MM.1S (cell line): ENCODE measurements at regions not wholly inside any gene's neighbourhood (a gene's known extent, or its start where the extent isn't known, plus 50 kb on each side); places are given as distances from the start of the nearest gene placed in this dataset.

Experiments
- DNase-seq: peaks from one replicate; pipeline ENCODE4 v3.0.0-alpha.2; 2015
- H2AFZ ChIP-seq: fragments of 300-600 bp; sonication (generic); 2 replicates; pipeline ENCODE4 v1.6.0; 2016; ENCODE audit warnings: antibody characterized with exemption, low read length
- H3F3A ChIP-seq: fragments of 300-600 bp; sonication (generic); 2 replicates; pipeline ENCODE4 v1.6.1; 2016; ENCODE audit warnings: mild to moderate bottlenecking, antibody characterized with exemption, low read length, moderate library complexity, mixed read lengths; ENCODE audit not compliant: insufficient read depth
- H3K27ac ChIP-seq: fragments of 300-600 bp; sonication (generic); 2 replicates; pipeline ENCODE4 v1.5.1; 2016; ENCODE audit warnings: mild to moderate bottlenecking, low read length
- H3K27me3 ChIP-seq: fragments of 300-600 bp; sonication (generic); replicated peaks from 2 replicates; pipeline ENCODE4 v1.6.0; 2016; ENCODE audit warnings: low read length; ENCODE audit not compliant: insufficient read depth
- H3K36me3 ChIP-seq: fragments of 300-600 bp; sonication (generic); replicated peaks from 2 replicates; pipeline ENCODE4 v1.6.1; 2016; ENCODE audit warnings: mild to moderate bottlenecking, low read length, mixed read lengths; ENCODE audit not compliant: insufficient read depth
- H3K4me1 ChIP-seq: fragments of 300-600 bp; sonication (generic); 2 replicates; pipeline ENCODE4 v1.6.1; 2016; ENCODE audit warnings: low read length, mixed read lengths
- H3K4me2 ChIP-seq: fragments of 300-600 bp; sonication (generic); 2 replicates; pipeline ENCODE4 v1.6.0; 2016; ENCODE audit warnings: low read depth, low read length
- H3K4me3 ChIP-seq: fragments of 300-600 bp; sonication (generic); 2 replicates; pipeline ENCODE4 v1.5.1; 2016; ENCODE audit warnings: low read length, mixed read lengths
- H3K79me2 ChIP-seq: fragments of 300-600 bp; sonication (generic); 2 replicates; pipeline ENCODE4 v1.6.1; 2016; ENCODE audit warnings: mixed run types, low read length, mixed read lengths
- H3K9ac ChIP-seq: fragments of 300-600 bp; sonication (generic); 2 replicates; pipeline ENCODE4 v1.6.1; 2016; ENCODE audit warnings: low read length, mixed read lengths
- H3K9me2 ChIP-seq: fragments of 300-600 bp; sonication (generic); replicated peaks from 2 replicates; pipeline ENCODE4 v1.6.1; 2016; ENCODE audit warnings: mild to moderate bottlenecking, low read length, mixed read lengths; ENCODE audit not compliant: insufficient read depth
- H3K9me3 ChIP-seq: fragments of 300-600 bp; sonication (generic); replicated peaks from 2 replicates; pipeline ENCODE4 v1.6.1; 2016; ENCODE audit warnings: mild to moderate bottlenecking, low read length, mixed read lengths; ENCODE audit not compliant: insufficient read depth
- H4K20me1 ChIP-seq: fragments of 300-600 bp; sonication (generic); 2 replicates; pipeline ENCODE4 v1.6.1; 2016; ENCODE audit warnings: mild to moderate bottlenecking, low read length, moderate library complexity, mixed read lengths; ENCODE audit not compliant: insufficient read depth
- EZH2 ChIP-seq: fragments of 300-600 bp; sonication (generic); optimal IDR thresholded peaks from 2 replicates; pipeline ENCODE3; 2017; ENCODE audit warnings: low read depth, mild to moderate bottlenecking, antibody characterized with exemption, low read length, mixed read lengths
- EZH2phosphoT487 ChIP-seq: fragments of 300-600 bp; sonication (generic); IDR thresholded peaks from 2 replicates; pipeline ENCODE4 v1.6.1; 2018; ENCODE audit warnings: antibody characterized with exemption, low read length
- TF ChIP-seq, protein P1 (sequence below): fragments of 300-600 bp; sonication (generic); IDR thresholded peaks from 2 replicates; pipeline ENCODE4 v1.5.1; 2016; ENCODE audit warnings: antibody characterized with exemption, low read length, mixed read lengths

DNA sequence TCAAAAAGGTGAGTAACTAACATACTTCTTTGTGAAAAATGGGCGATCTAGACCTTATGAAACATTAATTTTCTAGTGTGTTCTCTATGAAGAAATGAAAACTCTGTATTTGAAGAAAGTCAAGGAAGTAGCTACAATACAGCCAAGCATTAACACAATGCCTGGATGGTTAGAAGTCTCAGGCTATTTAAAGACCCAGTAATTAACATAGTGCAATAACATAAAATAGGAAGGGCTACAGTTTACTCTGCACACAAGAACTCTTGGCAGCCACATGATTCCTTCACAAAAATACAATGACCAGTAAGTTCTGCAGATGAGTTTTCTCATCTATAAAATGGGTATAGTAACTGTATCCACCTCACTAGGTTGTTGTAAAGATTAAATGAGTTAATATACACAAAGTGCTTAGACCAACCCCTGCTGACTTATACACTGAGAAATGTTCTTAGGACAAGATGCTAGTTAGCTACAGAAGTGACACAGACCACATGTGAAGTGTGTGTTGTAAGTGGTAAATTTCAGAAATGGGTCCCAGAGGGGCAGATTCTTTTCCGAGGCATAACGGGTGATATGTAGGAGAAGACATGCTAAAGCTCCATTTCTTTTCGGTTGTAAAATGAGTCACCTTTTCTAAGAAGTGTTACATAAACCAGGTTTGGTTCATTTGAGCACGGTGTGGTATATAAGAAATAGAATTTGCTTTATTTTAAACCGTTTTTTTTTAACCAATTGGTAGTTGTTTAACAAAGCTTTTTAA, 61.8 kb downstream of the CXCR4 start:
- H3K9me3 ChIP-seq = no peaks in the 10 kb centered on the region
- no peak overlapping the region for H3K4me3 ChIP-seq
- no peak overlapping the region for H2AFZ ChIP-seq
- peak overlapping the region; percentile 77 for H3K4me2 ChIP-seq
- no peak for DNase-seq
- H3K36me3 ChIP-seq = no peaks in the 10 kb centered on the region
- H3K9me2 ChIP-seq = no peaks in the 10 kb centered on the region
- H3K27me3 ChIP-seq = no peaks in the 10 kb centered on the region
- H3K79me2 ChIP-seq = no peaks in the 10 kb centered on the region
- H3K4me1 ChIP-seq = peaks cover 55% of the 10 kb centered on the region
- peaks cover 25% of the 10 kb centered on the region for H3F3A ChIP-seq
- no peaks in the 10 kb centered on the region for H4K20me1 ChIP-seq
- peak overlapping the region; percentile 95; the same call in 1 of the 2 replicates for H3K27ac ChIP-seq
- TF ChIP-seq, protein P1, sequence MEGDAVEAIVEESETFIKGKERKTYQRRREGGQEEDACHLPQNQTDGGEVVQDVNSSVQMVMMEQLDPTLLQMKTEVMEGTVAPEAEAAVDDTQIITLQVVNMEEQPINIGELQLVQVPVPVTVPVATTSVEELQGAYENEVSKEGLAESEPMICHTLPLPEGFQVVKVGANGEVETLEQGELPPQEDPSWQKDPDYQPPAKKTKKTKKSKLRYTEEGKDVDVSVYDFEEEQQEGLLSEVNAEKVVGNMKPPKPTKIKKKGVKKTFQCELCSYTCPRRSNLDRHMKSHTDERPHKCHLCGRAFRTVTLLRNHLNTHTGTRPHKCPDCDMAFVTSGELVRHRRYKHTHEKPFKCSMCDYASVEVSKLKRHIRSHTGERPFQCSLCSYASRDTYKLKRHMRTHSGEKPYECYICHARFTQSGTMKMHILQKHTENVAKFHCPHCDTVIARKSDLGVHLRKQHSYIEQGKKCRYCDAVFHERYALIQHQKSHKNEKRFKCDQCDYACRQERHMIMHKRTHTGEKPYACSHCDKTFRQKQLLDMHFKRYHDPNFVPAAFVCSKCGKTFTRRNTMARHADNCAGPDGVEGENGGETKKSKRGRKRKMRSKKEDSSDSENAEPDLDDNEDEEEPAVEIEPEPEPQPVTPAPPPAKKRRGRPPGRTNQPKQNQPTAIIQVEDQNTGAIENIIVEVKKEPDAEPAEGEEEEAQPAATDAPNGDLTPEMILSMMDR = no peak
- TF ChIP-seq EZH2phosphoT487 (no peak), EZH2 (no peak)
- H3K9ac ChIP-seq = 0 out of 2 replicates have a peak overlapping the region, but pooled peaks have one; percentile 55

DNA sequence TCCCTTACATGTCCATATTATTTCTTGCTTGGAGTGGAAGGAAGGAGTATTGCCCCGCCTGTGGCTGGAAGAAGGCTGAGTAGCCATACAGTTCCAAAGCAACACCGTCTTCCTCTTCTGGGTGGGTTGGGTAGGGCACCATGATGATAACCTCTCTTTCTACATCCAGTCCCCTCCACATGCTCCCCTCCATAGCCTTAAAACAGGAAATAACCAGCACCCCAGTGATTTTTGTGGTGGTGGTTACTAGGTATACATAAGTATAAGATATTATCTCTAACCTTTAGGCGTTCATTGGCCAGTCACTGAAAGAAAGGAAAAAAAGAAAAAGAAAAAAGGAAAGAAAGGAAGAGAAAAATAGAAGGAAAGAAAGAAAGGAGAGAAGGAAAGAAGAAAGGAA, 63.1 kb downstream of the CXCR4 start:
- no peaks in the 10 kb centered on the region for H3K79me2 ChIP-seq
- no peaks in the 10 kb centered on the region for H3K27me3 ChIP-seq
- no peaks in the 10 kb centered on the region for H3K9me3 ChIP-seq
- H3K9me2 ChIP-seq = no peaks in the 10 kb centered on the region
- H3K36me3 ChIP-seq = no peaks in the 10 kb centered on the region
- no peak overlapping the region for H2AFZ ChIP-seq
- H3F3A ChIP-seq = peaks cover 25% of the 10 kb centered on the region
- no peak for DNase-seq
- no peak overlapping the region for H3K9ac ChIP-seq
- TF ChIP-seq EZH2phosphoT487 (no peak), EZH2 (no peak)
- TF ChIP-seq, protein P1 = no peak
- no peak overlapping the region for H3K4me3 ChIP-seq
- H3K4me2 ChIP-seq = no peak overlapping the region
- peaks cover 53% of the 10 kb centered on the region for H3K4me1 ChIP-seq
- no peak overlapping the region for H3K27ac ChIP-seq
- H4K20me1 ChIP-seq = no peaks in the 10 kb centered on the region

DNA sequence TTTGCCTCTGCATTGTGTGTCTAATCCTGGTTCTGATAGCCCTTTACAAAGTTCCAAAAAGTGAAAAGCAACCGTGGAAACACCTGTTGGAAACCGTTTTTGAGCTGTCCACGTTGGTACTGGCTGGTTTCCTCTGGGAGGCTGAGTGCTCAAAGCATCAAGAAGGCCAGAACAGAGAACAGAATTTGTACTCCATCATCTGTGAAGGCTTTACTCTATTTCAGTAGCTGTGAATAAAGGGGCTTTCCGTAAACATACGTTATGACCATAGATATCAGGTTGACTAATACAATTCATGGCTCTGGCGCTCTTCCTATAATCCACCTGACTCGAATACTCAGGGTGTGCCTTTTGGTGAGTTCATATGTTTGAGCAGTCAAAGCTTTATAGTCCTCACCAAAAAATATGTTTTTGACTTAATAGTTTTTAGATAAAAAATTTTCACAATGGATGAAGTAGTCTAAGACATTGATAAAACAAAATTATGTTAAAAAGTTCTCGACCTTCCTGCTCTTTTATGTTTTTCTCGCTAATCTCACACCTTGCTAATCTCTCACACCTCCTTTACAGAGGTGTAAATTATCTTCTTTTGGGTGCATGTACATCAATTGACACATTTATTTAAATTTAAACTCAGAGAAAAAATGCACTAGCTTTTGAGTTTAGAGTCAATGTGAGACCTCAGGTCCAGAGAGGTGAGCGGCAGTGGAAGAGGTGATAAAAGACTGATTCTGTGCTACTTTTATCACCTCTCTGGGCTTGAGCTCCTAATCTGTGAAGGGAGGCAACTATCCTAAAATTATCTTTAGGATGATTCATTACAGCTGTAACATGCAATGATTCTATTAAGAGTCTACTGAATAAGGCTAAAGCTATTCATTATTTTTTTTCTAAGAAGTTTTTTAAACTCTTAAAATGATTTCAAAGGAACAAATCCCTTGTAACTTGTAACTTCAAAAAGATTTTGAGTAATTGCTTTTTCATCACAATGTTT, 65.3 kb downstream of the CXCR4 start:
- Histone ChIP-seq H3K27me3 (no peaks in the 10 kb centered on the region), H3K4me1 (peaks cover 31% of the 10 kb centered on the region), H3K36me3 (no peaks in the 10 kb centered on the region), H3K4me2 (no peak overlapping the region), H2AFZ (no peak overlapping the region), H3K79me2 (no peaks in the 10 kb centered on the region), H3K4me3 (no peak overlapping the region), H3K9ac (no peak overlapping the region), H3K27ac (no peak overlapping the region), H3F3A (peaks cover 9% of the 10 kb centered on the region), H4K20me1 (no peaks in the 10 kb centered on the region), H3K9me2 (no peaks in the 10 kb centered on the region), H3K9me3 (no peaks in the 10 kb centered on the region)
- TF ChIP-seq EZH2 (no peak), EZH2phosphoT487 (no peak)
- TF ChIP-seq, protein P1 = no peak
- DNase-seq = no peak
